Testis (tissue), 2 donors: ENCODE measurements at regions not wholly inside any gene's neighbourhood (a gene's known extent, or its start where the extent isn't known, plus 50 kb on each side); places are given as distances from the start of the nearest gene placed in this dataset.
"Not testable (repeated sequence)": the region's sequence is repeated elsewhere in the genome, so short reads cannot be mapped to it uniquely, and the experiment has no call there.

ENCODE experiments used
- CTCF ChIP-seq, 3 experiments: fragments of 450-650 bp in 2 of 3; fragments of 200-600 bp in 1 of 3; sonication (generic) in 1 of 3; IDR thresholded peaks; one replicate each; pipeline ENCODE4 v1.5.1; 2016 to 2019; ENCODE audit warnings: antibody characterized with exemption in 3 of 3, mild to moderate bottlenecking in 2 of 3, moderate library complexity in 1 of 3
- POLR2A ChIP-seq: fragments of 450-650 bp; IDR thresholded peaks from one replicate; pipeline ENCODE4 v1.6.1; 2017; ENCODE audit warnings: antibody characterized with exemption, mild to moderate bottlenecking, moderate library complexity

GRCh38 chr15:44898890-44899651 lies 57.4 kb upstream of the TERB2 start:
- TF ChIP-seq CTCF (IDR thresholded peaks at IDR 0.05); POLR2A: not testable (repeated sequence)
